HPDE6-E6E7 (cell line): ENCODE measurements at regions not wholly inside any gene's neighbourhood (a gene's known extent, or its start where the extent isn't known, plus 50 kb on each side); places are given as distances from the start of the nearest gene placed in this dataset.
"Not testable (repeated sequence)": the region's sequence is repeated elsewhere in the genome, so short reads cannot be mapped to it uniquely, and the experiment has no call there.

Experiments
- DNase-seq: peaks from one replicate; pipeline ENCODE4 v3.0.0; 2011; ENCODE audit warnings: missing footprints; ENCODE audit errors: extremely low spot score

- no peak for DNase-seq
Observed at GRCh38 chr4:117135634-117136354, 50.4 kb upstream of the TRAM1L1 start.

DNA sequence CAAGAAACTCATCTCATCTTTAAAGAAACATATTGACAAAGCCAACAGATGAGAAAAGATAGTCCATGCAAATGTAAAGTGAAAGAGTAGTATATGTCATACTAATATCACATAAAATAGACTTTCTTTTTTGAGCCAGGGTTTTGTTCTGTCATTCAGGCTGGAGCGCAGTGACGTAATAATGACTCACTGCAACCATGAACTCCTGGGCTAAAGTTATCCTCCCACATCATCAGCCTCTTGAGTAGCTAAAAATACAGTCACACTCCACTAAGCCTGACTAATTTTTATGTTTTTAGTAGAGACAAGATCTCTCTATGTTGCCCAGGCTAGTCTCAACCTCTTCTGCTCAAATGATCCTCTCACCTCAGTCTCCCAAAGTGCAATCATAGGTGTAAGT is 51.8 kb upstream of the TRAM1L1 start:
- DNase-seq = peak; percentile 21

DNA sequence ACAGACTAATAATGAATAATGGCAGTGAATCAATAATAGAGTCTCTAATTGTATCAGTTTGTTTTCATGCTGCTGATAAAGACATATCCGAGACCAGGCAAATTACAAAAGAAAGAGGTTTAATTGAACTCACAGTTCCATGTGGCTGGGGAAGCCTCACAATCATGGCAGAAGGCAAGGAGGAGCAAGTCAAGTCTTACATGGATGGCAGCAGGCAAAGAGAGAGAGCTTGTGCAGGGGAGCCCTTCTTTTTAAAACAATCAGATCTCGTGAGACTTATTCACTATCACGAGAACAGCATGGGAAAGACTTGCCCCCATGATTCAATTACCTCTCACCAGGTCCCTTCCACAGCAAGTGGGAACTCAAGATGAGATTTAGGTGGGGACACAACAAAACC is 53.4 kb upstream of the TRAM1L1 start:
- DNase-seq = not testable (repeated sequence)

DNA sequence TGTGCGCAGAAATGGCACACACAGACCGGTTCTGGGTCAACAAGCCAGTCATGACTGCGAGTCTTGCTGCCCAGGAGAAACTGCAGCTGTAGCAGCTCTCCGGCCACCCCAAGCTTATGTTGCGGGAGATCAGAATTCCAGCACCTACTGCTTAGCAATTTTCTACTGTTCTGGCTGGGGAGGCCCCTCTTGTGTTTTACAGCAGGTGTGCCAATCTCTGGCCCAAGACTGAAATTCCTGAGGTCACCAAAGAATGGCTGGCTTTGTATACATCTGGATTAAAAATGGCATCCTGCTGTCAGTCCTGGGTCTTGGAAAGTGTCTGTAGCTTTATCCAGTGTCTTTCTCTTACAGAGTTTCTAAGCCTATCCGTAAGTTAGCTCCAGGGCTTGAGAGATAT is 68.9 kb upstream of the TRAM1L1 start:
- no peak for DNase-seq

- DNase-seq = no peak
Observed at GRCh38 chr4:117156806-117157205, 71.4 kb upstream of the TRAM1L1 start.

GRCh38 chr4:117157360-117157759 is 72.0 kb upstream of the TRAM1L1 start:
- no peak for DNase-seq

DNA sequence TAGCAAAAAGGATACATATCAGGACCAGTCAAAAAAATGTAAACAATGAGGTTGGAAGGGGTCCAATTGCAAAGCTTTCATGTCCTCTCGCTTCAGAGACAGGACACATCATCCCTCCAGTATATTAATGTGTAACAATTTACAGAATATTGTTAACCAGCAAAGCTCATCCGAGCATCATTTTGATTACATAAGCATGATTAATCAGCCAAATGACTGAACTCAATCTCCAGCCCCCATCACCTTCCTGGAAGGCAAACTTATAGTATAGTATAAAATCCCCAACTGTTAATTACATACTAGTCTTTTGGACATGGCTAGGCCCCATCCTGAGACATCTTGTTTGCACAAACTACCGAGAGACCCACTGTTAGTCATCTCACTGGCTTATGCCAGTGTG is 77.6 kb upstream of the TRAM1L1 start:
- DNase-seq = no peak

DNA sequence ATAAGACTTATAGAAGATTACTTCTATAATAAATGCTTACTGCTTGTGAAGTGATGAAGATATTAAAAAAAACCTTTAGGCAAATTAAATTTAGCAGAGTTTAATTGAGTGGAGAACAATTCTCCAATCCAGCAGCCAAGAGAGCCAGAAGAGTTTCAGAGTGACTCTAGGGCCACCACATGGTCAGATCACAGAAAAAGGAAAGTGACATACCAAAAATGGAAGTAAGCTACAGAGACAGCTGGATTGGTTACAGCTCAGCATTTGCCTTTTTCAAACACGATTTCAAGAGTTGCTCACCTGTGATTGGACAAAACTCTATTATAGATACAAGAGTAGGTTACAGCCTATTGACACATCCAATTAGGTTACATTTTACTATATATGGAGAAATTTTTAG is 79.0 kb upstream of the TRAM1L1 start:
- DNase-seq = no peak

GRCh38 chr4:117175369-117175768 is 90.0 kb upstream of the TRAM1L1 start:
- DNase-seq = not testable (repeated sequence)

DNA sequence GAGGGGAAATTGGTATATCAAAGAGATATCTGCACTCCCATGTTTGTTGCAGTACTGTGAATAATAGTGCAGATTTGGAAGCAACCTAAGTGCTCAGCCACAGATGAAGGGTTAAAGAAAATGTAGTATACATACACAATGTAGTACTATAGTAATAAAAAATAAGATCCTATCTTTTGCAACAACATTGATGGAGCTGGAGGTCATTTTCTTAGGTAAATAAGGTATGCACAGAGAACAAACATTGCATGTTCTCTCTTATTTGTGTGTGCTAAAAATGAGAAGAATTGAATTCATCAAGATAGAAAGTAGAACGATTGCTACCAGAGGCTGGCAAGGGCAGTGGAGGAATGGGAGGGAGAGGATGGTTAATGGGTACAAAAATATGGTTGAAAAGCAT is 117.9 kb upstream of the TRAM1L1 start:
- no peak for DNase-seq

DNA sequence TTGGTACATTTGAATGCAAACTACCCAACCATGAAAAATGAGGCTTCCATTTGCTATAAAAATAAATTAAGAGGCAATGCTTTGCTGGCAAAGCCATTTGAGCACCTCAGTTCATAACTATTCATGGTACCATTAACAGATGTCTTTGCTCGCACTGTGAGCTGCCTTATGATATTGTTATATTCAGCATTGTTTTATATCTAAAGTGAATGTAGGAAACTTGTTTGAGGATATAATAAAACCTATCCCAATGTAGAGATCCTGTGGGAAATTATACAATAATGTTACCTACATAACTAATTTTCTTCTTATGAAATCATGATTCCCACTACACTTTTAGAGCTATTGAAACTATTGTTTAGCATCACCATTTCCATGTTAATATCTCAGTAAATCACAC is 125.2 kb upstream of the TRAM1L1 start:
- no peak for DNase-seq

DNA sequence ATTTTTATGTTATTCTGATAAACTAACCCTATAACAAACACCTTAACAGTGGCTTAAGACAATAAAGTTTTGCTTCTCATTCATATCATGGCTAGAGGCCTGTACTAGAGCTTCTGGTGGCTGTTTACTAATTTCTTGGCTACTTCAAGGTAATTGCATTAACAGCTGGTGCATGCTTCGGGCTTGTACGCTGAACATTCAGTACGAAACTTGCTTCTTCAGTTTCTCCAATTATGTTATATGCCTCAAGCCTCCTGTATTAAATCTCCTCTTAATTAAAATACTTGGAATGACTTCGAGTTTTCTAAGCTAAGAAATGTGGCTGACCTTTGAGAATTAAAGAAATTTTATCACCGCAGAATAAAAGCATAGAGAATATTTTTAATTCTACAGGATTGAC is 138.9 kb upstream of the TRAM1L1 start:
- DNase-seq = no peak

- no peak for DNase-seq
Observed at GRCh38 chr4:117225471-117225870, 140.1 kb upstream of the TRAM1L1 start.

- no peak for DNase-seq
Observed at GRCh38 chr4:117227925-117228324, 142.5 kb upstream of the TRAM1L1 start.

DNA sequence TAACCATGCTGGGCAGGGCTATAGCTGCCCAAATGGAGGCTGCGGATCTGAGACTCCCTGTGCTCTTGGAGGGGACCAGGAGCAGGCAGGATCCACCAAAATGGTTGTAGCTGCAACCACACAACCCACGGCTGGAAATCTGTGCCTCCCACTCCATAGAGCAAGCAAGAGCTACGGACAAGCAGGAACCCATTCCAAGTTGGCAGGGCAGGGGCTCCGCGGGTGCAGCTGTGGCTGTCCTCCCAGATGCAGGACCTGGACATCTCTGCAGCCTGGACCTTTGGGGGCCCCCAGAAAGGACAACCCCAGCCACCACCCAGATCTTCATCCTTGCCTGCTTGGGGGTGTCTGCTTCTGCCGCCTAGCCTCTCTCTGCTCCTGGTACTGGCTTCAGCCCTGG is 154.1 kb upstream of the TRAM1L1 start:
- no peak for DNase-seq

DNA sequence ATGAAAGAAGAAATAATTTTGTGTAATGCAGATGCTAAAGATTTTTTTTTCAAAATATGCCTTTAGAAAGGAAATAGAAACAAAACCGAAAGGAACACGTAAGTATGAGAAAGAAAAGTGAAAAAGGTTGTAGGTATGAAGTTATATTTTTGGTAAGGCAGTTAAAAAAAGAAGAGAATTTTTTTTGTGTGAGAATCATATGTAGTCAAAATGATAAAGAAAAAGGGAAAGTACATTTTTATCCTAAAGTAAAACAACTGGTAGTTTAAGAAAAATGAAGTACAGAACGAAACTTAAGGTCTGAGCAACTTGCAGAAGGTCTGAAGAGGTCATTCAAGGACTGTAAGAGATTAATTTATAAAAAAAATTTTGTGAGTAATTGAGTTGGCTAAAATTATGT is 164.0 kb upstream of the TRAM1L1 start:
- no peak for DNase-seq

GRCh38 chr4:117264072-117264471 is 178.7 kb upstream of the TRAM1L1 start:
- no peak for DNase-seq

- no peak for DNase-seq
Observed at GRCh38 chr4:117267317-117267716, 181.9 kb upstream of the TRAM1L1 start.

- no peak for DNase-seq
Observed at GRCh38 chr4:117284736-117285135, 199.4 kb upstream of the TRAM1L1 start.

- DNase-seq = no peak
Observed at GRCh38 chr4:117293784-117294183, 208.4 kb upstream of the TRAM1L1 start.

DNA sequence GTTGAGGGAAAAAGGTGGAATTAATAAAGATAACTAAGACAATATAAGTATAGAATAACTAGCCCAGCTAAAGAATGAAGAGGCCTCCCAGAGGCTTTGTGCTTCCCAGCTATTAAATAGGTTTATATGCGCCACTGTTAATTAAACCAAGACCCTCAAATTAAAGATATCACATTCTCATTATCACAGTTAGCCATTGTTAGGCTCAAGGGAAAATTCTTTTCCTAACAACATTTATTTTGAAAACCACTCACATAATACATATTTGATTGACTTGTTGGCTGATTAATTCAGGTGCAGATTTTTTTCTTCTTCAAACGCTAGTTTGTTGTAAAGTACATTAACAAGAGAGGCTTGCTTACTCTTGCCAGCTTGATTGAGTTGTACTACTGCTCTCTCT is 216.8 kb upstream of the TRAM1L1 start:
- DNase-seq = no peak

- no peak for DNase-seq
Observed at GRCh38 chr4:117311215-117311614, 225.8 kb upstream of the TRAM1L1 start.

GRCh38 chr4:117311989-117312388 is 226.6 kb upstream of the TRAM1L1 start:
- DNase-seq = no peak

DNA sequence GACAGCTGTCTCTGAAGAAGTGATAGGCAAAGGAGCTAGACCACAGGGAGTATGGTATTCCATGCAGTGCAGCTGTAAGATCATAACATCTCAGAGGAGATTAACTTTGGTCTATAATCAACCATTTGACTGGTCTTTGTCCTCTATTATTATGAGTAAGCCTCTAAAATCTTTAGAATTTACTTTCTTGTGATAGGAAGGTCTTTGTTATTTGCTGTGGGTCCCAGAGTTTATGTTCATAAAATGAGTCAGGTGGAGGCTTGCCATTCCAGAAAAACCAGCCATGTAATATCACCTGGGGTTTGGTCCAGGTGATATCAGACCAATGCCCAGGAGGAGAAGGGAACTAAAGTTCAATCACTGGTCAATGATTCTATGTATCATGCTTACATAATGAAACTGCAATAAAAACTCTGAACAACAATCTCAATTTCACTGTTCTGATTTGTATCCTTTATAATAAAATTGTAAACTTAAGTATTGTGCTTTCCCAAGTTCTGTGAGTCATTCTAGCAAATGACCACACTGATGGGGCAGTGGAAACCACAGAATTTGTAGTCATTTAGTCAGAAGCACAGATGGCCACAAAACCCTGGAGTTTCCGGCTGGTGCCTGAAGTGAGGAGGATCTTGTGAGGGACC is 239.6 kb upstream of the TRAM1L1 start:
- no peak for DNase-seq
